Kidney (tissue), 13 donors: ENCODE measurements at regions not wholly inside any gene's neighbourhood (a gene's known extent, or its start where the extent isn't known, plus 50 kb on each side); places are given as distances from the start of the nearest gene placed in this dataset.
A peak's percentile ranks its signal among the peaks of the same experiment; 100 is the strongest.

Experiments used
- DNase-seq, 5 donors: peaks; one replicate each; pipeline ENCODE4 v3.0.0-alpha.2; 2013 to 2020
- FAIRE-seq: peaks from 2 replicates; lab custom pipeline; 2012; peaks lifted over from hg19 to GRCh38; lab: Jason Lieb, UNC
- H3K27ac ChIP-seq, 2 donors: one replicate each; pipeline ENCODE4 v1.7.0; 2013; ENCODE audit warnings: low read depth in 2 of 2, low read length in 2 of 2, inconsistent platforms in 1 of 2
- H3K27me3 ChIP-seq: one replicate; pipeline ENCODE4 v1.7.1; 2013; ENCODE audit warnings: low read length, inconsistent platforms; ENCODE audit not compliant: control insufficient read depth, insufficient read depth
- H3K36me3 ChIP-seq, 3 donors: one replicate each; pipeline versions ENCODE4 v1.7.0 to v1.7.1; 2013; ENCODE audit warnings: low read length in 3 of 3, control low read depth in 1 of 3, inconsistent platforms in 1 of 3; ENCODE audit not compliant: insufficient read depth in 3 of 3, control insufficient read depth in 2 of 3
- H3K4me1 ChIP-seq, 3 donors: one replicate each; pipeline versions ENCODE4 v1.7.0 to v1.7.1; 2013; ENCODE audit warnings: low read length in 3 of 3, inconsistent platforms in 1 of 3, low read depth in 1 of 3; ENCODE audit not compliant: control insufficient read depth in 2 of 3, insufficient read depth in 2 of 3
- H3K4me3 ChIP-seq, 3 donors: one replicate each; pipeline versions ENCODE4 v1.7.0 to v1.8.1; 2013; ENCODE audit warnings: low read length in 3 of 3, control low read depth in 1 of 3, inconsistent platforms in 1 of 3
- H3K9ac ChIP-seq, 3 donors: one replicate each; pipeline versions ENCODE4 v1.7.0 to v1.7.1; 2013; ENCODE audit warnings: low read length in 3 of 3, control low read depth in 1 of 3, inconsistent platforms in 1 of 3
- H3K9me3 ChIP-seq, 3 donors: one replicate each; pipeline versions ENCODE4 v1.7.0 to v1.7.1; 2013; ENCODE audit warnings: low read length in 3 of 3, control low read depth in 1 of 3, inconsistent platforms in 1 of 3; ENCODE audit not compliant: control insufficient read depth in 2 of 3, insufficient read depth in 1 of 3
- intact Hi-C: fragments of 100-400 bp; cut with DNase I; formaldehyde crosslinking; loops from one replicate; pipeline ENCODE4 v1.11.1; 2022
- TF ChIP-seq, protein P1 (sequence below): IDR thresholded peaks from 3 replicates; pipeline ENCODE4 v1.5.1; 2012; ENCODE audit warnings: mild to moderate bottlenecking, moderate library complexity, borderline replicate concordance; ENCODE audit not compliant: insufficient read depth; ENCODE audit errors: extremely low read depth
- donor health status: control.
- donor health status: control.
- donor health status: control.
- donor health status: control.
- donor health status: control.
- donor health status: DM: yes; HTN: yes; CAD: no.
- donor health status: Normal renal cell carcinoma (clear cell type).

- DNase-seq (peak; percentile 74 to 84 (median 76)), FAIRE-seq (no peak)
- Histone ChIP-seq H3K4me3 (peak overlapping the region in 1 of 3 donors; percentile 42), H3K9ac (no peak overlapping the region), H3K4me1 (no peaks in the 10 kb centered on the region), H3K27ac (no peak overlapping the region), H3K27me3 (no peaks in the 10 kb centered on the region), H3K9me3 (no peaks in the 10 kb centered on the region), H3K36me3 (no peaks in the 10 kb centered on the region)
- TF ChIP-seq, protein P1, sequence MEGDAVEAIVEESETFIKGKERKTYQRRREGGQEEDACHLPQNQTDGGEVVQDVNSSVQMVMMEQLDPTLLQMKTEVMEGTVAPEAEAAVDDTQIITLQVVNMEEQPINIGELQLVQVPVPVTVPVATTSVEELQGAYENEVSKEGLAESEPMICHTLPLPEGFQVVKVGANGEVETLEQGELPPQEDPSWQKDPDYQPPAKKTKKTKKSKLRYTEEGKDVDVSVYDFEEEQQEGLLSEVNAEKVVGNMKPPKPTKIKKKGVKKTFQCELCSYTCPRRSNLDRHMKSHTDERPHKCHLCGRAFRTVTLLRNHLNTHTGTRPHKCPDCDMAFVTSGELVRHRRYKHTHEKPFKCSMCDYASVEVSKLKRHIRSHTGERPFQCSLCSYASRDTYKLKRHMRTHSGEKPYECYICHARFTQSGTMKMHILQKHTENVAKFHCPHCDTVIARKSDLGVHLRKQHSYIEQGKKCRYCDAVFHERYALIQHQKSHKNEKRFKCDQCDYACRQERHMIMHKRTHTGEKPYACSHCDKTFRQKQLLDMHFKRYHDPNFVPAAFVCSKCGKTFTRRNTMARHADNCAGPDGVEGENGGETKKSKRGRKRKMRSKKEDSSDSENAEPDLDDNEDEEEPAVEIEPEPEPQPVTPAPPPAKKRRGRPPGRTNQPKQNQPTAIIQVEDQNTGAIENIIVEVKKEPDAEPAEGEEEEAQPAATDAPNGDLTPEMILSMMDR = peak; percentile 80
- intact Hi-C loops = no loop called here
Measured at GRCh38 chr7:131945313-131945911, 389.0 kb upstream of the PODXL start.

GRCh38 chr7:131944556-131945069, 388.2 kb upstream of the PODXL start:
- Histone ChIP-seq H3K4me3 (no peak overlapping the region), H3K27ac (no peak overlapping the region), H3K9ac (no peak overlapping the region), H3K4me1 (no peaks in the 10 kb centered on the region), H3K36me3 (no peaks in the 10 kb centered on the region), H3K9me3 (no peaks in the 10 kb centered on the region), H3K27me3 (no peaks in the 10 kb centered on the region)
- intact Hi-C loops = no loop called here
- no peak for DNase-seq
- FAIRE-seq = no peak
- TF ChIP-seq, protein P1 = no peak

GRCh38 chr7:131943646-131944045, 387.2 kb upstream of the PODXL start:
- Histone ChIP-seq H3K27ac (no peak overlapping the region), H3K9me3 (no peaks in the 10 kb centered on the region), H3K36me3 (no peaks in the 10 kb centered on the region), H3K27me3 (no peaks in the 10 kb centered on the region), H3K9ac (no peak overlapping the region), H3K4me1 (no peaks in the 10 kb centered on the region), H3K4me3 (no peak overlapping the region)
- FAIRE-seq = no peak
- TF ChIP-seq, protein P1 = no peak
- intact Hi-C loops = no loop called here
- DNase-seq = no peak
